Ascending aorta (tissue), 2 donors: ENCODE measurements at regions not wholly inside any gene's neighbourhood (a gene's known extent, or its start where the extent isn't known, plus 50 kb on each side); places are given as distances from the start of the nearest gene placed in this dataset.

ENCODE experiments used
- DNase-seq, 2 donors: peaks; one replicate each; pipeline ENCODE4 v3.0.0-alpha.2; 2019; ENCODE audit warnings: low spot score in 2 of 2
- H3K27ac ChIP-seq, 2 donors: fragments of 200-600 bp; sonication (generic); one replicate each; pipeline ENCODE4 v1.5.1; 2016 to 2017; ENCODE audit warnings: mild to moderate bottlenecking in 1 of 2
- H3K27me3 ChIP-seq: fragments of 200-600 bp; sonication (generic); one replicate; pipeline ENCODE4 v1.5.1; 2017
- H3K36me3 ChIP-seq, 2 donors: fragments of 200-600 bp; sonication (generic); one replicate each; pipeline ENCODE4 v1.5.1; 2016
- H3K4me1 ChIP-seq, 2 donors: fragments of 200-600 bp; sonication (generic); one replicate each; pipeline ENCODE4 v1.5.1; 2016 to 2017; ENCODE audit warnings: mild to moderate bottlenecking in 1 of 2
- H3K4me3 ChIP-seq, 2 donors: fragments of 200-600 bp; sonication (generic); one replicate each; pipeline ENCODE4 v1.5.1; 2016 to 2017; ENCODE audit warnings: mild to moderate bottlenecking in 1 of 2
- H3K9me3 ChIP-seq, 2 donors: fragments of 200-600 bp; sonication (generic); one replicate each; pipeline ENCODE4 v1.5.1; 2016
- CTCF ChIP-seq, 3 experiments: fragments of 200-600 bp in 2 of 3; fragments of 450-650 bp in 1 of 3; sonication (generic) in 2 of 3; IDR thresholded peaks; one replicate each; pipeline ENCODE4 v1.5.1; 2016 to 2019; ENCODE audit warnings: antibody characterized with exemption in 3 of 3, mild to moderate bottlenecking in 1 of 3, moderate library complexity in 1 of 3
- intact Hi-C: fragments of 100-400 bp; cut with DNase I; formaldehyde crosslinking; loops from one replicate; pipeline ENCODE4 v1.15.1; 2023

GRCh38 chr5:60143942-60144549 lies 250.5 kb upstream of the PDE4D start:
- DNase-seq = no peak
- H3K27ac ChIP-seq = no peak overlapping the region
- no peak for TF ChIP-seq CTCF (IDR thresholded peaks at IDR 0.05)
- intact Hi-C loops = no loop called here
- H3K36me3 ChIP-seq = no peaks in the 10 kb centered on the region
- H3K4me3 ChIP-seq = no peak overlapping the region
- no peaks in the 10 kb centered on the region for H3K4me1 ChIP-seq
- H3K27me3 ChIP-seq = no peaks in the 10 kb centered on the region
- H3K9me3 ChIP-seq = no peaks in the 10 kb centered on the region

DNA sequence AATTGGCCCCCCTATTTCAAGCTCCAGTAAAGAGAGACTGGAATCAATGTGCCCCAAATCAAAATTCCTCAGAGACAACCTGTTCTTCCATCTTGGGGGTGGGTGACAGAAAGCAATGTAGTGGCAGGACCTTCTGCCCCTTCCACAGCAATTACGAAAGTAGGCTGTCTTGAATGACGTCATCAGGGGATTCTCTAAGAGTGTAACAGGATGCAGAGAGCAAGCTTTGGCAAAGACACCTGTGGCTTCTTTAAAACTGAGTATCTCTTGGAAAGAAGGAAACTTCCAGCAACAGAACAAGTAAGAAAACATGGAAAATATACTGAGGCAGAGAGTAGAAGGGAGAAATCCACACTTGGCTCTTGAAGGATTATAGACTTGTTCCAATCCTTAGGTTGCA lies 247.6 kb upstream of the PDE4D start:
- H3K27me3 ChIP-seq = no peaks in the 10 kb centered on the region
- no peaks in the 10 kb centered on the region for H3K4me1 ChIP-seq
- no peak for TF ChIP-seq CTCF (IDR thresholded peaks at IDR 0.05)
- DNase-seq = no peak
- H3K4me3 ChIP-seq = no peak overlapping the region
- no peak overlapping the region for H3K27ac ChIP-seq
- H3K36me3 ChIP-seq = no peaks in the 10 kb centered on the region
- H3K9me3 ChIP-seq = no peaks in the 10 kb centered on the region
- intact Hi-C loops = no loop called here

DNA sequence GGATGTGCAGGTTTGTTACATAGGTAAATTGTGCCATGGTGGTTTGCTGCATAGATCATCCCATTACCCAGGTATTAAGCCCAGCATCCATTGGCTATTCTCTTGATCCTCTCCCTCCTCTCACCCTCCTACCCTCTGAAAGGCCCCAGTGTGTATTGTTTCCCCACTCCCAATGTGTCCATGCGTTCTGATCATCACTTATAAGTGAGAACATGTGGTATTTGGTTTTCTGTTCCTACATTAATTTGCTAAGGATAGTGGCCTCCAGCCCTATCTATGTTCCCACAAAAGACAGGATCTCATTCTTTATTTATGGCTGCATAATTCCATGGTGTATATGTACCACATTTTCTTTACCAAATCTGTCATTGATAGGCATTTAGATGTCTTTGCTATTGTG lies 243.3 kb upstream of the PDE4D start:
- Histone ChIP-seq H3K4me3 (no peak overlapping the region), H3K27ac (no peak overlapping the region), H3K4me1 (no peaks in the 10 kb centered on the region), H3K27me3 (no peaks in the 10 kb centered on the region), H3K9me3 (no peaks in the 10 kb centered on the region), H3K36me3 (no peaks in the 10 kb centered on the region)
- TF ChIP-seq CTCF (IDR thresholded peaks at IDR 0.05) = no peak
- intact Hi-C loops = no loop called here
- no peak for DNase-seq

- no peak for TF ChIP-seq CTCF (IDR thresholded peaks at IDR 0.05)
- Histone ChIP-seq H3K27ac (no peak overlapping the region), H3K27me3 (no peaks in the 10 kb centered on the region), H3K4me1 (no peaks in the 10 kb centered on the region), H3K36me3 (no peaks in the 10 kb centered on the region), H3K9me3 (peaks cover 0 to 7% of the 10 kb centered on the region in 2 donors), H3K4me3 (no peak overlapping the region)
- intact Hi-C loops = no loop called here
- DNase-seq = no peak
These were observed 238.0 kb upstream of the PDE4D start for GRCh38 chr5:60131504-60131903.

GRCh38 chr5:60125636-60126035 lies 232.1 kb upstream of the PDE4D start:
- H3K9me3 ChIP-seq = no peaks in the 10 kb centered on the region
- H3K4me1 ChIP-seq = no peaks in the 10 kb centered on the region
- no peak for DNase-seq
- no peak for TF ChIP-seq CTCF (IDR thresholded peaks at IDR 0.05)
- no peak overlapping the region for H3K27ac ChIP-seq
- H3K4me3 ChIP-seq = no peak overlapping the region
- H3K36me3 ChIP-seq = no peaks in the 10 kb centered on the region
- no peaks in the 10 kb centered on the region for H3K27me3 ChIP-seq
- intact Hi-C loops = no loop called here
